Ecto neural progenitor cell (in vitro differentiated cells): ENCODE measurements at regions not wholly inside any gene's neighbourhood (a gene's known extent, or its start where the extent isn't known, plus 50 kb on each side); places are given as distances from the start of the nearest gene placed in this dataset.

Source experiments
- DNase-seq: peaks from one replicate; pipeline ENCODE4 v3.0.0-alpha.2; 2018; ENCODE audit warnings: low spot score

DNA sequence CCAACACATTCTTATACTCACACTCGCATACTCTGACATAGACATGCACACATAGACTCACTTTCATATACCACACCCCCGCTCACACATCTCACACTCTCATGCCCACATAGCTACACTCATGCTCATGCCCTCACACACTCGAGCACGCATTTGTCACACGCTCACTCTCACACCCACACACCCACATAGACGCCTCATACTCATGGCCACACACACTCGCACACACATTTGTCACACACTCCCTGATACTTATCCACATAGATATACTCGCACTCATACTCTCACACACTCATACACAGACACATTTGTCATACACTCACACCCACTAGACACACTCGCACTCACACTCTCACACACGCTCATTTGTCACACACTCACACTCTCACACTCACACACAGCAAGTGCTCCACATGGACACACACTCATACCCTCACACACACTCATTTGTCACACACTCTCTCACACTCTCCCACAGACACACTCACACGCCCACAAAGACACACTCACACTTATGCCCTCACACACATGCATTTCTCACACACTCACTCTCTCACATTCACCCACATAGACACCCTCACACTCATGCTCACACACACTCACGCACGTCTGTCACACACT is 50.9 kb downstream of the TNP1 start:
- DNase-seq = no peak

DNA sequence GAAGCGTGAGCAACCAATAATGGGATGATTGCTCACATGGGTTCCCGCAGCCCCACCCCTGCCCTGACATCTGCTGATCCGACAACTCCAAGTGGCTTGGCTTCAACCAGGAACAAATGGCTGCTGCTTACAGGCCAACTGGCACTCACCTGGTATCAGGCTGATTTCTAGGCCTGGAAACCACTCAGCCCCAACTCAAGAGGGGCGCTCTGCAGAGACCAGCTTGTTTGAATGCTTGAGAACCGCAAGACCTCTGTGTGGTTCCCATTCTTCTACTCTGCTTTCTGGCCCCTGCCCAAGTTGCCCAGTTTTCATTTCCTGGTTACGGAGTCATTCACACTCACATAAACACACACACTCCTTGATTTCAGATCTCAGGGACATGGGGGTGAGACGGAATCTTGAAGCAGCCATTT is 52.0 kb downstream of the TNP1 start:
- DNase-seq = no peak

DNA sequence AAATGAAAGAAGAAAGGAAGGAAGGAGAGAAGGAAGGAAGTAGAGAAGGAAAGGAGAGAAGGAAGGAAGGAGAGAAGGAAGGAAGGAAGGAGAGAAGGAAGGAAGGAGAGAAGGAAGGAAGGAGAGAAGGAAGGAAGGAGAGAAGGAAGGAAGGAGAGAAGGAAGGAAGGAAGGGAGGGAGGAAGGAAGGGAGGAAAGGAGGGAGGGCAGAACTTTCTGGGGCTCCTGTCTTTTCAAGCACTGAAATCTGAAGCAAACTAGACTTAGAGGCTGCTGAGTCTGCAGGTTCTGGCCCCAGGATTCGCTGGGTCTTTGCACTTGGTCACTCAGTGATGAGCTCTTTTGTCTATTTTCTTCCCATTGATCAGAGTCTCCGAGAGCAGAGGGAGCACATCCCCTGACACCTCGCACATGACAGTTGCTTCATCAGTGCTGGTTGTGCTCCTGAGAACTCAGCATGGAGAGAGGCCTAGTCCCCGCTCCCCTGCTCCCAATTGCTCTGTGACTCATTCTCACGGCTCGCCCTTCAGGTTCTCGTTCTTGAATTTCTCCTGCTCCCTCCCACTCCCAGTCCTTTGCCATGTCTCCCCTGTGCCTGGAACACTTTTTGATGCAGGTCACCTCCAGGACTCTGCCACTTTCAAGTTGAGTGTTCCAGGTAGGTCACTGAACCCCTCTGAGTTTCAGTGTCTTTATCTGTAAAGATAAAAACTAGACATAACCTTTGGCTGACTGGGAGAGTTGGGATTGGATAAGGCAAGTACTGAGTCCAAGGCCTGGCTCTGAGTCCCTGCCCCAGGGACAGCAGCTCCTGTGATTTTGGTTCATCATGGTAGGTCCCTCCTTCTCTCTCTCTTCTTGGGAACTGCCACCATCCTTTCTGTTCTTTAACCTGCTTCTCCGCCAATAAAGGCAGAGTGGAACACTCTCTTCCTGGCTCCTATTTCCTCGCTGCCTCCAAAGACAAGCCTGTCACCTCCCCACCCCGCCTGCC is 55.2 kb downstream of the TNP1 start:
- DNase-seq = no peak

DNA sequence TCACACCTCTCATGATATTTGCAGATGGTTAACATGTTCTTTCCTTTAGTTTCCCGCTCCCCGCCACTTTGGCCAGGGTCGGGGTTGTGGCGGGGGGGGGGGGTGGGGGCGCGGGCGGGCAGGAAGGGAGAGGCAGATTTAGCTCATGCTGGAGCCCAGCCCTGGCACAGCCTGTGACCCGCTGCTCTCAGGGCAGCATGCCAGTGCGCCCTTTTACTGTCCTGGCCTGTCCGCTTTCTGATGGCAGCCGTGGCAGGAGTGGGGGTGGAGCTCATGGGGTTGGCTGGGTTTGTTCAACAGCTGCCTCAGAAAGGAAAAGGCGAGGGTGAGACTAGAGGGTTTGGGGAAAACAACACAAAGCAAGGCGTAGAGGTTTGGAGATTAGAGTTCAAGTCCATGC is 56.1 kb downstream of the TNP1 start:
- no peak for DNase-seq

DNA sequence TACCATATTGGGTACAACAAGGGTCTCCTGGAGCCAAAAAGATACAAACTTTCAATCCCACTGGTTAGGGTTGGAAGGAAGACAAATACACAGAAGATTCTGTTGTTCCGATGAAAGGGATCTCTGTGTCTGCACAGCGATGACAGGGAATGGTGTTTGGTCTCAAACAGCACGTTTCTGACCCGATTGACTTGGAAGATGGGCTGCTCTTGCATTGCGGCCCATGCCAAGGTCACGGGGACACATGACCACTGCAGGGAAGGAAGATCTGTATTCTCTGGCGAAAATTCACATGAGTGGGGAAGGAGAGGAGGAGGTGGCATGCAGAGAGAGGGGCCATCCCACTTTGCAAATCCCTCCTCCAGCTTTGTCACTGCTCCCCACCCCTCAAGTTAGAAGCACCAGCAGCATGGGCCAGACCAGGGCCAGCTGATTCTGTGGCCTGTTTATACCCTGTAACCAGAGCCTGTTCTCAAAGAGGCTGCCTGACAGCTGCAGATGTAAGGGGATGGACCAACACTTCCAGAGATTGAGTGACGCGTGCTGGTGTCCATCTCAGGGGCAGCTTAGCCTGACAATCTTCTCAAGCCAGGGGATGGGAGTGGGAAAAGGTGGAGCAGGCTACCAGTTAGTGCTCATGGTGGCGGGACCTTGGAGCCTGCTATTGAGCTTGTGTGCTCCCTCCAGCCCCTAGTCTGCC is 57.2 kb downstream of the TNP1 start:
- DNase-seq = no peak

DNA sequence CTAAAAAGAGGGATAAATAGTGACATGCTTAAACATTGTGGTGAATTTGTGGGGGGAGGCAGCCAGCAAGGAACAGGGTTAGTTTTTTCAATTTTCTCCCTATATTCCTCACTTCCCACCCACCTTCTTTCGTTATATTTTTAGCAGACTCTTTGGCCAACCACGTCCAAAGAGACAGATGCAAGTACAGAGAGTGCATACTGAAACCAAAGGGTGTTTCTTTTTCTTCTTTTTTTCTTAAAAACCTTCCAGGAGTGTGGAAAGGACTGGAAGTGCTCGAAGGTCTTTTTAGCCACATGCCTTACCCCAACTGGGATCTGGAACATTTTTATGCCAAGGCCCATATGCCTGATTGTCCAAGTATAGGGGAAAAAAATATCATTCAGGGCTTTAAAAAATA is 59.0 kb downstream of the TNP1 start:
- DNase-seq = no peak

DNA sequence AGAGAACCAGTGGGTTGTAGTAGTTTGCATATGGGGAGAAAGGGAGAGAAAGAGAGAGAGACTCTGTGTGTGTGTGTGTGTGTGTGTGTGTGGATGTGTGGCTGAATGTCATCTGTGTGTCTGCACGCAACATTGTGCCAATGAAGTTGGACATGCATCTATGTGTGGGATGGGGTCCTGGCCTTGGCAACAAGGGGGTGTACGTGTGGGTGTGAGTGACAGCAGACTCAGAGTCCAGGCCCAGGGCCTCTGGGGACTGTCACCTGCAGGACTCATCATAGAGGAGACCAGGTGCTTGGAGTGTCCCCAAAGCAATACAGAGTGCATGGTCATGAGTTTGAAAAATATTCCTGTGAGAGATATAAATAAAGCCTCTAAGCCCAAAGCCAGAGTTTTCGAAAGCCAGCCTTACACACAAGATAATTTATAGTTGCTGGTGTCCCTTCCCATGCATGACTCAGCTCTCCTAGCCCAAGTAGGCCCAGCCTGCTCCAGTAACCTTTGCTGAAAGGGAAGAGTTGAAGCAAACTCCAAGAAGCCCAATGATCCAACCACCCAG is 59.9 kb downstream of the TNP1 start:
- no peak for DNase-seq

DNA sequence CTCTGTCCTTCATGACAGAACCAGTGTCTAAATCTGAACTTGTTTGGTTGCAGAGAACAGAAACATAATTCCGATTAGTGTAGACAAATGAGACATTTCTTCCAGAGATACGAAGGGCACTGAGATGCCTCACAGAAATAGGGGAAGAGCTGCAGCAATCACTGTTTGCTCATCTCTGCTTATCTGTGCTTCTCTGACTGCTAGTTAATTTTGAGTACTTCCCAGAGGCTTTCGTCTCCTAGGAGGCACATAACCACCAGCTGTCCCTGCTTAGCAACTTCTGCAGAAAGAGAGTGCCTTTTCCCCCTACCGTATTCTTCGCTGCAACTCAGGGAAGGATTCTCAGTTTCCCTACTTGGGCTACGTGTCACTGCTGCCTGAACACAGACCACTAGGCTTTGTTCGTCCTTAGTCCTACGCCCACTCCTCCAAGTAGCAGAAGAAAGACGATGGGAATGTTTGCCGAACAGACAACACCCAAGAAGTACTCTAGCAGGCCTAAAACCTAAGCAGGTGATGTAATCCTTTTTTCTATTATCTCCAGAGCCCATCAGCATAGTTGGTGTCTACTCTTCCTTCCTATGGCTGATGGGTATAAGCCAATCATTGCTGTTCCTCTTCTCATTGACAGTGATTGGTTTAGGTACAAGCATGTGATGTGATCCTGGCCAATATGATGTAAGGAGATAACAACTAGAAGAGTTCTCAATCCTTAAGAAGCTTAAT is 63.6 kb downstream of the TNP1 start:
- DNase-seq = no peak

DNA sequence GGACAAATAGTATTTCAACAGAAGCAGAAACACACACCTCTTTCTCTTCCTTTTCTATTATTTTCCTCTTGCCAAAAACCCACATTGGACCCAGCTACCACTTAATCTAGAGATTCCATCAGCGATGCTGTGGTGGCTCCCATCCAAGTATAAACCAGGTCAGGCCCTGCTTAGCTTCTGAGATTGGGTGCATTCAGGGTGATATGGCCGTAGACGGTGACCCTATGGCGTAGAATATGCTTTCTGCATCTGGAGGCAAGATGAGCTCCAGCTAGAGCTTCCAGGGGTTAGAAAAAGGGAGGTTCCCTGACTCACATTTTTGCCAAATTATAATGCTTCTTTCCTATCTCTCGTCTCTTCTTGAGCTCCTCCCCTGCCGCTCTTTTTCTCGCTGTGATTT is 66.5 kb downstream of the TNP1 start:
- DNase-seq = no peak

DNA sequence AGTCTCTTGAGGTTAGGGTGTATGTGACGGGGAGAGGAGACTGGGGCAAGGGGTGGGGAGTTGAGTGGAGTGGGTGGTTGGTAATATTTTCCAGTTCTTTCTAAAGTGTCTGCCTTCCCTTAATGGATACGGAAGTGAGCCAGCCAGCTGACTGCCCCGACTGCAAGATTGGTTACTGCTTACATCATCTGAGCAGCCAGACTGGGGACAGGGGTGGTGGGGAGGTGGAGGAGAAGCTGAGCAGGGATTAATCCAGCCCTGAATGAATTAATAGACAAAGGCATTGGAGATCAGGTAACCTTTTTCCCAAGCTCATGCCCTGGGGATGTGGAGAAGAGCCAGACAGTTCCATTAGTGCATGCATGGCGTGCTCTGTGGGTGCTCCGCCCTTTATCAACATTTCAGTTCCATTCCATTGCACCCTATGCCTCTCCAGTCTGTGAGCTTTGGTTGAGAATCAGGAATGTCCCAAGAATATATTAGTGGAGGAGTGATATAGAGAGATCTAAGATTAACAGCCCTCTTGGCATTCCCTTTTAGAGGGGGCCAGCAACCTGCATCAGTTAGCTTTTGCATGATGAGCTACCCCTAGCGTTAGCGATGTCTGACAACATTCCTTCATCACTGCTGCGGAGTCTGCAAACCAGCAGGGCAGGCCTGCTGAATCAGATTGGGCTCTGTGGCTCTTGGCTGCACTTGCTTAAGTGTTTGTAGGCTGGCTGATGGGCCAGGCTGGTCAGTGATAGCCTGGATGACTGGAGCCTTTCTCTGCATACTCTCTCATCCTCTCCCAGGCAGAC is 67.4 kb downstream of the TNP1 start:
- DNase-seq = no peak

DNA sequence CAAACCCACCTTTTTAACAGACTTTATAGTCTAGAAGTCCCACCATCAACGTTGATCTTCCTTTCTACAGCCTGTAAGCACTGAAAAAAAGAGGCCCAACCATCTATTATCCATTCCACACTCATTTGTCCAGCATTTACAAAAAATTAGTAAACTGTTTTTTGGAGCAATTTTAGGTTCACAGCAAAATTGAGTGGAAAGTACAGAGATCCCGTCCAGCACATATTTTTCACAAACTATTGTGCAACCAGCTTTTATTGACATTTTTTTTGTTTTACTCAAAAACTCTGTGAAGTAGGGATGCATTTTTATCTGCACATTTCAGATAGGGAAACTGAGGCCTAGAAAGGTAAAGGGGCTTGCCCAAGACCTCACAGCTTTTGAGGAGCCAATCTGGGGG is 68.6 kb downstream of the TNP1 start:
- DNase-seq = no peak

DNA sequence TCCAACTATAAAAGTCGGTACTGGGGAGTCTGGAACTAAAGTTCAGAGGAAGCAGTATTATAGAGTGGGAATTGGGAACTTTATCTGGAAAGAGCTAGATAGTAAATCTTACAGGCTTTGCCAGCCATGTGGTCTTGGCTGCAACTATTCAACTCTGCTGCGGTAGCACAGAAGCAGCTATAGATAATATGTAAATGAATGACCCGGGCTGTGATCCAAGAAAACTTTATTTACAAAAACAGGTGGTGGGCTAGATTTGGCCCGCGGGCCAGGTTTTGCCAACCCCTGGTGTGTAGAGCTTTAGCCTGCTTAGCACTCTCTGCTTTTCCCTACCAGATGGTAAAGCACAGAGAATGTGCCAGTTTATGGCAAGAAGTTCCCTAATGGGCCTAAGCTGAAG is 70.8 kb downstream of the TNP1 start:
- no peak for DNase-seq

DNA sequence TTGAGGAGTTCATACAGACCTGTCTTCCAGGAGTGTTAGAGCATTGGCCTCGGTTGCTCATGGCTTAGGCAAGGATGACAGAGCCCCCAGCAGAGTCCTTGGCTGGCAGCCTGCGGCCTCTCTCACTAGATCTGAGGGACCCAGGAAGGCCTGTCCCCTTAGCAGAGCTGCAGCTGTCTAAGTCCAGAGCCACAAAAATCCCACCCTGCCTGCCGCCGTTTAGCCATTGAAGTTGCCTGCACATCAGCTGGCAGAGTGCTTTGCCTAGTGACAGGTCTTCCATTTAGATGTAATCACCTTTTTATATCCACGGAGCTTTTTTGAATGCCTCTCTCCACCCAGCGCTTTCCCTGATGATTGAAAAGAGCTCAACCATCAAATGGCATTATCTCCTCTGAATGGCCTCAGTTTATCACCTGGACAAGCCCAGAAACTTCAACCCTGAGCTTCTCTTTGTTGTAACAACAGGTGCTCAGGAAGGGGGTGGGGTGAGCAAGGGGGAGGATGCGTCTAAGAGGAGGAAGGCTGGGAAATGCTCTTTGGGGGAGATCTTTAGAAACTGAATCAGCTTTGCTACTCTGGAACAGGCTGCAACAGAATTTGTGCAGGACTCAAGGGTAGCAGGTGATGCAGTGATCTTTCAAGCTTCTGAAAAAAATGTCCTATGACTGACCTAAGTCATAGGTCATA is 71.9 kb downstream of the TNP1 start:
- DNase-seq = no peak

DNA sequence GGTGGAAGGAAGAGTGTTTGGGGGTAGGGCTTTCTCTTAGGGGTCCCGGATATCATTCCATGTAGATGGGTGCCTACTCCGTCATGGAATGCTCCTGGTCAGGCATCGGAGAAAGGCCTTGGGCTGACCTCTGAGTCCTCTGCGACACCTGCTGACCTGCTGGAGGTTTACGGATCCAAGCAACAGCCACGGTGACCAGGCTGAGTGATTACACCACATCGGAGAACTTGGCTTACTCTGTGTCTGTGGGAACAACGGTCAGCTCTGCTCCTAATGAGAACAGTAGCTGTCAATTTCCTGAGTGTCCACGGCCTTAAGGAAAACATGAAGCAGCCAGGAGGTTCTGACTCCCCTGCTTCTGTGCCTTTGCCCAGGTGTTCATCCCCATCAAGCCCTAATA is 73.2 kb downstream of the TNP1 start:
- no peak for DNase-seq

DNA sequence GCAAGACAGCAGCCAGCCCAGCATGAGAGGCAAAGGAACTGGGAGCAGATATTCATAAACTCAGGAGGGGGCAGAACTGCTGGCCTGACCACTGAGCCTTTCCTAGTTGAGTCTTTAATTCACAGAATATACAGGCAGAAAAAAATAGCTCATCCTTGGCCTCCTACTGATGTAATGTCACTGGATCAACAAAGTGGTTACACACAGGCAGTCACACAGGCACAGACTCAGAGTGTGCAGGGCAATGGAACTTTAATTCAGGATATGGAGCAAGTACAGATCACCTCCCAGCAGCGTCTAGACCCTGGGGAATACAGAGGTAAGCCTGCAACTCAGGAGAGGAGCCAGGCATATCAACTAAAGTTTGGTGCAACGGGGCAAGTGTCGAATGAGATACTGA is 75.4 kb downstream of the TNP1 start:
- DNase-seq = no peak

DNA sequence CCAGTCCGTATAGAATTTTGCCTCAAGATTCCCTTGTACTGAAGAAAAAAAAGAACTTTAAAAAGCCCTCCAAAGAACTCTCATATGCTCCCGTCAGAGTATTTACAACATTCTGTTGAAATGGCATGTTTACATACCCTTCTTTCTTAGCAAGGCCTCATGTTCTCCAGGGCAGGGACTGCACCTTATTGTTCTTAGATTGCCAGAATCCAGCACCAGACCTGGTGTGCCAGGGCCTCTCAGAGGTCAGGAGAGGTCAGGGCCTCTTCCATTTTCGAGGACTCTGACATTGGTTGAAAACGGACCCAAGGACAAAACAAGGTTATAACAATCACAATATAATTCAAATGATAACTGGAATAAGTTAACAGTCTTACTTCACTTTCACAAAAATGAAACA is 78.2 kb downstream of the TNP1 start:
- no peak for DNase-seq

DNA sequence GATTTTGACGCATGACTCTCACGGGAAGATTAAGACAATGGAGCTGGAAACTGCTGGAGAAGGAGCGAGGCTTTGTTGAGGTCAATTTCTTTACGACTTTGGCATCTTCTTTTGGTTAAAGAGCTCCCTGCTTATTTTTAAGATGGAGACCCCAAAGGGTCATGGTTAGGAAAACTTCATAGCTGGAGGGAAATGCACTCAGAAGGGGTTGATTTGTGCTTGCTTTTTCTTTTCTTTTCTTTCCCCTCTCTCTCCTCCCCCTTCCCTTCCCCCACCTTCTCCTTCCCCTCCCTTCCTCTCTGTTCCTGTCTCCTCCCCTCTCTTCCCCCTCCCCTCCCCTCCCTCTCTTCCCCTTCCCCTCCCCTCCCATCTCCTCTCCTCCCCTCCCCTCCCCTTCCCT is 79.0 kb downstream of the TNP1 start:
- no peak for DNase-seq

DNA sequence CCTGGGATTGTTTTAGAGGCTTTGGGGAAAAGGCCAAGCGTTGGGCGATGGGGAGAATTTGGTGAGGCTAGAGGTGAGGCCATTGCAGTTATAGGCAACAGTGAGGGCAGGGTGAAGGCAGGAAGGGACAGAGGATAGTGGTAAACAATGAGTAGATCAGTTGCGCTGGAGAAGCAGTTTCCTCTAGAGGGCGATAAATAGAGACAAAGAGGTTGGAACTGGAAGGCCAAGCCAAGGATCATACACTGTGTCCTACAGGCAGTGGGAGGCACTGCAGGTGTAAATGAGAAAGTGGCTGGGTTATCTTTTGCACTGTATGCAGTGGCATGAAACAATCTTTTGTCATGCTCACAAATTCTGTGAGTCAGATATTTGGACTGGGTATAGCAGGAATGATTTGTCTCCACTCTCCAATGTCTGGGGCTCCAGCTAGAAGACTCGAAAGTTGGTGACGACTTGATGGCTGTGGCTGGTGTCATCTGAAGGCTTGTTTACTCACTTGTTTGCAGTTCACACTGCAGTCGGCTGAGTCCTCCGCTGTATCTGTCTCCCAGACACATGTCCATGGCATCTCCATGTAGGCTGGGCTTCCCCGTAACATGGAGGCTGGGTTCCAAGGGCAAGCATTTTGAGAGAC is 82.1 kb downstream of the TNP1 start:
- peak; percentile 55 for DNase-seq

DNA sequence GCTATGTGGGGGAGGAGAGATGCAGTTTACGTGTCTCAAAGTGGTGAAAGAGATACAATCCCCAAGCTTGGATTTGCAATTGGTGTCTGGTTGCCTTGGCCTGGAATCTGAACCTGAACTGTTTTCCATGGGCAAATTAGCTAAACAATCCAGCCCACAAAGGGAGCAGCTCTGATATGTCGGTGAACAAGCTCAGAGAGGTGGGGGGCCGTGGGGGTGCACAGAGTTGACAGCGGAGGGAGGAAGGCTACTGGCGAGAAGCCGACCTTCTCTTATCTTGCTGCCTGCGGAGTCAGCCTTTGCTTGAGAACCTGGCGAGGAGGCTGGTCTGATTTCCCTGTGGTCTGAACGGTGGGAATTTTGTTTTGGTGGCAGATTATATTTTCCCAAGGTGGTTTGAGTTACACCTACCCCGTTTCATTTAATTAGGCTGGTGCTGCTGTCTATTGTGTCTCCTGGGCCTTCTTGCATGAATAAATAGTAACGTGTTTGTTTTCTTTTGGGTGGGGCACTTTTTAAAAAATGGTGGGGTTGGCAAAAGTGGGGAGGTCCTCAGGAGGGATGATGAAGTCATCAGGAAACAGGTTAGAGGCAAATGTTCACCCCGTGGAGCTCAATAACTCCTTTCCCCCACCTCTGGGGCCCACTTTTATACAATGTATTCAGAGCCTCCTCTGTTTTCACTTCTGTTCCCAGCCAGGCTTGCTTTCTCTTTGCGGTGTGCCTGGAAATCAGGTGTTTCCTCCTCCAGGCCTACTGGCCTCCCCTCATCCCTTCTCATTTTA is 80.9 kb upstream of the IGFBP5 start:
- DNase-seq = no peak
